Panc1 (cell line): ENCODE measurements at regions not wholly inside any gene's neighbourhood (a gene's known extent, or its start where the extent isn't known, plus 50 kb on each side); places are given as distances from the start of the nearest gene placed in this dataset.

ENCODE experiments used
- ATAC-seq: fragments of 200-7000 bp; cut with Tn5 transposase; 2 replicates; pipeline ENCODE4 v1.9.1; 2020; ENCODE audit warnings: mild to moderate bottlenecking, moderate library complexity
- BruUV-seq: library from RNA; stranded (reverse); fragments of 400-500 nt; replicated peaks from 2 replicates; lab custom pipeline; 2021; lab: Mats Ljungman, UMichigan
- CTCF ChIA-PET: fragments of 300-600 bp; sonication (Branson Sonifier 250); formaldehyde crosslinking; loops from one replicate; lab custom pipeline; 2022; ENCODE audit warnings: antibody characterized with exemption; lab: Charles Lee
- POLR2A ChIA-PET: fragments of 300-600 bp; sonication (Branson Sonifier 250); formaldehyde crosslinking; loops from one replicate; lab custom pipeline; 2022; ENCODE audit warnings: antibody characterized with exemption; lab: Charles Lee
- DNase-seq: peaks from one replicate; pipeline ENCODE4 v3.0.0-alpha.2; 2010; ENCODE audit warnings: low read depth, low spot score
- H3K27ac ChIP-seq: 2 replicates; pipeline ENCODE4 v1.5.1; 2011; ENCODE audit warnings: mild to moderate bottlenecking, low read length, inconsistent platforms
- H3K27me3 ChIP-seq: fragments of 200-500 bp; sonication (Bioruptor generic); 2 replicates; pipeline ENCODE4 v1.6.0; 2014; ENCODE audit warnings: low read length, inconsistent platforms; ENCODE audit not compliant: control insufficient read depth, insufficient read depth
- H3K36me3 ChIP-seq: fragments of 200-500 bp; sonication (Bioruptor generic); 2 replicates; pipeline ENCODE4 v1.5.1; 2014; ENCODE audit warnings: inconsistent platforms, mild to moderate bottlenecking, low read length, moderate library complexity; ENCODE audit not compliant: control insufficient read depth, insufficient read depth
- H3K4me1 ChIP-seq: 2 replicates; pipeline ENCODE4 v1.5.1; 2011; ENCODE audit warnings: inconsistent platforms, mild to moderate bottlenecking, low read length, moderate library complexity; ENCODE audit not compliant: control insufficient read depth, insufficient read depth
- H3K4me3 ChIP-seq, 2 experiments: 2 replicates each; pipeline ENCODE4 v1.5.1; 2011 to 2012; ENCODE audit warnings: low read depth in 2 of 2, low read length in 2 of 2, mild to moderate bottlenecking in 2 of 2, inconsistent platforms in 1 of 2, moderate library complexity in 1 of 2
- H3K9me3 ChIP-seq: fragments of 200-500 bp; sonication (Bioruptor generic); 2 replicates; pipeline ENCODE4 v1.5.1; 2014; ENCODE audit warnings: low read depth, mild to moderate bottlenecking, inconsistent platforms, low read length, moderate library complexity; ENCODE audit not compliant: control insufficient read depth, insufficient read depth
- CTCF ChIP-seq: fragments of 450-650 bp; IDR thresholded peaks from 2 replicates; pipeline ENCODE4 v1.5.1; 2017; ENCODE audit warnings: mild to moderate bottlenecking
- POLR2AphosphoS5 ChIP-seq: IDR thresholded peaks from 2 replicates; pipeline ENCODE4 v1.6.1; 2012; ENCODE audit warnings: mild to moderate bottlenecking, low read depth, low read length, moderate library complexity
- REST ChIP-seq, 2 experiments: IDR thresholded peaks; 2 replicates each; pipeline ENCODE4 v1.6.1; 2011 to 2012; ENCODE audit warnings: low read depth in 2 of 2, control low read depth in 1 of 2, low read length in 1 of 2, mild to moderate bottlenecking in 1 of 2, moderate library complexity in 1 of 2; ENCODE audit not compliant: insufficient read depth in 1 of 2
- SIN3A ChIP-seq: IDR thresholded peaks from 2 replicates; pipeline ENCODE4 v1.6.1; 2012; ENCODE audit warnings: low read depth, mild to moderate bottlenecking, low read length, moderate library complexity, borderline replicate concordance; ENCODE audit not compliant: insufficient read depth
- TCF7L2 ChIP-seq: IDR thresholded peaks from 2 replicates; pipeline ENCODE4 v1.6.1; 2011; ENCODE audit warnings: mild to moderate bottlenecking, low read depth, low read length, inconsistent platforms
- in situ Hi-C: cut with HindIII; loops from 2 replicates; pipeline ENCODE4 v1.10.0; 2016; ENCODE audit warnings: low sequenced_read_pairs, low pct_unique_long_range_greater_than_20kb
- intact Hi-C: fragments of 100-400 bp; cut with micrococcal nuclease; formaldehyde crosslinking; loops from one replicate; pipeline ENCODE4 v1.10.0; 2022; ENCODE audit not compliant: unreplicated experiment

DNA sequence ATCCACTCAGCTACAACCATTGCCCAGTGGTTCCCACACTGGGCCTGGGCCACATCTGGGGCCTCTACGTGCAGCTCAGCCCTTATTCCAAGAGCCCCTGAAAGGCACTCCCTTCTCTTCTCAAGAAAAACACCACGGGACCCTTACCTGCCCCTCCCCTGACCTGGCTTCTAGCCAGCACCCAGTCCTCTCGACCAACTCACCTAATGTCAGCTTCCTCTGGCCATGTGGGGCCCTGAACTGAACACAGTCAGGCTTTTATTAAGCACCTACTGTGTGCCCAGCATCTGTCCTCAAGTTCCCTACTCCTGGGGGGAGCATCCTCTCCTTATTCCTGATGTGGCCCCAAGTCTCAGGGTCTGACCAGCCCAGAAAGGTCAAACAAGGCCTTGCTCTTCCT is 208.4 kb downstream of the MATN1 start:
- no TSS peak for BruUV-seq
- Histone ChIP-seq H3K4me3 (no peak overlapping the region), H3K9me3 (no peaks in the 10 kb centered on the region), H3K4me1 (0 out of 2 replicates have a peak, but pooled peaks cover 5% of the 10 kb centered on the region), H3K27ac (no peak overlapping the region), H3K36me3 (no peaks in the 10 kb centered on the region), H3K27me3 (no peaks in the 10 kb centered on the region)
- ChIA-PET POLR2A (no interaction called here), CTCF (no interaction called here)
- DNase-seq (no peak), ATAC-seq (no peak)
- TF ChIP-seq SIN3A (no peak), REST (IDR thresholded peaks at IDR 0.05; ENCODE audit: insufficient read depth in 1 of 2, low read depth in 2 of 2, low read length in 1 of 2) (no peak), CTCF (no peak)
- in situ Hi-C loops (no loop called here), intact Hi-C loops (no loop called here)

- intact Hi-C loops (no loop called here), in situ Hi-C loops (no loop called here)
- ChIA-PET POLR2A (no interaction called here), CTCF (no interaction called here)
- TF ChIP-seq CTCF: no peak
- TF ChIP-seq SIN3A: no peak
- TF ChIP-seq TCF7L2: no peak
- no peak for TF ChIP-seq POLR2AphosphoS5
- TF ChIP-seq REST (IDR thresholded peaks at IDR 0.05; ENCODE audit: insufficient read depth in 1 of 2, low read depth in 2 of 2, low read length in 1 of 2): no peak
- Histone ChIP-seq H3K4me3 (no peak overlapping the region), H3K27me3 (no peaks in the 10 kb centered on the region; the same call in 1 of the 2 replicates), H3K9me3 (no peaks in the 10 kb centered on the region), H3K36me3 (no peaks in the 10 kb centered on the region), H3K27ac (no peak overlapping the region), H3K4me1 (0 out of 2 replicates have a peak, but pooled peaks cover 5% of the 10 kb centered on the region)
- no peak for DNase-seq
- no TSS peak for BruUV-seq
- ATAC-seq: no peak
Measured at GRCh38 chr1:30514137-30514654, 209.2 kb downstream of the MATN1 start.
